Peyer's patch (tissue), 4 donors: ENCODE measurements at regions not wholly inside any gene's neighbourhood (a gene's known extent, or its start where the extent isn't known, plus 50 kb on each side); places are given as distances from the start of the nearest gene placed in this dataset.

Source experiments
- CTCF ChIP-seq, 6 experiments: fragments of 450-650 bp in 4 of 6; fragments of 200-600 bp in 2 of 6; sonication (generic) in 1 of 6; IDR thresholded peaks; one replicate each; pipeline ENCODE4 v1.5.1; 2017 to 2019; ENCODE audit warnings: antibody characterized with exemption in 6 of 6, mild to moderate bottlenecking in 3 of 6, moderate library complexity in 1 of 6
- POLR2A ChIP-seq, 2 donors: fragments of 450-650 bp; IDR thresholded peaks; one replicate each; pipeline ENCODE4 v1.5.1; 2017; ENCODE audit warnings: antibody characterized with exemption in 2 of 2, mild to moderate bottlenecking in 2 of 2, moderate library complexity in 2 of 2

GRCh38 chr4:24188459-24188858, 298.6 kb upstream of the PPARGC1A start:
- TF ChIP-seq CTCF (IDR thresholded peaks at IDR 0.05) (no peak), POLR2A (IDR thresholded peaks at IDR 0.05) (no peak)
